ENCODE measurements at regions not wholly inside any gene's neighbourhood (a gene's known extent, or its start where the extent isn't known, plus 50 kb on each side); places are given as distances from the start of the nearest gene placed in this dataset.

DNA sequence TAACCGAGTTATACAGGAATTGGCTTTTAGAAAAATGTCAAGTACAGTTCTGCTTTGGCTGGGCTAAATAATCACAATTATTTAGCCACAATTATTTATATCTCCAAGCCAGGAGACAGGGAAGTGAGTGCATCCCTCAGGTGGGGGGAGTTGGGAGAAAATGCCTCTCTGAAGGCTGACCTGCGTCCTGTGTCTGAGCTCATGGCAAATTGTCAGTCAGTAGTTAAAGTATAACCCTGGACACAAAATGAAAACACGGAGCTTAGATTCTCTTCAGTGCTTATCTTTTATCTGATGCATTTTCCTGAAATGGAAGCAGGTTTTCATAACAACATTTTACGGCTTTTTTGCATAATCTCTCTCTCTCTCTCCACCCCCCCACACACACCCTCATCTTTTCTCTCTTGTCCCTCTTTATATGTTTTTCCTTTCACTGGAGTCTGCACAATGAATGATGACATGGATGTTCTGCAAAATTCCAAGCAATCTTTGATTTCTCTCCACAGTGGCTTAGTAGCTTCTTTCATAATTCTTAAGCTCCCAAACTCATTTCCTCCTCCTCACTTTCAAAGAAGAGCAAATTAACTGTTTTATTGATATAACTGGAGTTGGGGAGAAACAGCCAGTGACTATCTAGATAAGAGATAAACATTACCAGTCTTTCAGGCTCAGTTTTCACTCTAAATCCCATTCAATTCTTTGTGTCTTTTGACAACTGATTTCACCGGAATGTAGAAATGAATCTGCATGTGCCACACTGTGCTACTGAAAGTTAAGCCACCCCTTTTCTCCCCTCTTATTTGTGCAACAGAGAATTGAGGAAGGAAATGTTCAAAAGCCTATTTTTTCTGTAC is 521.4 kb upstream of the GHITM start:
- no peak for TF ChIP-seq POLR2A (IDR thresholded peaks at IDR 0.05)
- TF ChIP-seq, protein P1, sequence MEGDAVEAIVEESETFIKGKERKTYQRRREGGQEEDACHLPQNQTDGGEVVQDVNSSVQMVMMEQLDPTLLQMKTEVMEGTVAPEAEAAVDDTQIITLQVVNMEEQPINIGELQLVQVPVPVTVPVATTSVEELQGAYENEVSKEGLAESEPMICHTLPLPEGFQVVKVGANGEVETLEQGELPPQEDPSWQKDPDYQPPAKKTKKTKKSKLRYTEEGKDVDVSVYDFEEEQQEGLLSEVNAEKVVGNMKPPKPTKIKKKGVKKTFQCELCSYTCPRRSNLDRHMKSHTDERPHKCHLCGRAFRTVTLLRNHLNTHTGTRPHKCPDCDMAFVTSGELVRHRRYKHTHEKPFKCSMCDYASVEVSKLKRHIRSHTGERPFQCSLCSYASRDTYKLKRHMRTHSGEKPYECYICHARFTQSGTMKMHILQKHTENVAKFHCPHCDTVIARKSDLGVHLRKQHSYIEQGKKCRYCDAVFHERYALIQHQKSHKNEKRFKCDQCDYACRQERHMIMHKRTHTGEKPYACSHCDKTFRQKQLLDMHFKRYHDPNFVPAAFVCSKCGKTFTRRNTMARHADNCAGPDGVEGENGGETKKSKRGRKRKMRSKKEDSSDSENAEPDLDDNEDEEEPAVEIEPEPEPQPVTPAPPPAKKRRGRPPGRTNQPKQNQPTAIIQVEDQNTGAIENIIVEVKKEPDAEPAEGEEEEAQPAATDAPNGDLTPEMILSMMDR (IDR thresholded peaks at IDR 0.05): no peak

Measured in heart left ventricle (tissue), 13 donors.